Left renal cortex interstitium (tissue), 4 donors: ENCODE measurements at regions not wholly inside any gene's neighbourhood (a gene's known extent, or its start where the extent isn't known, plus 50 kb on each side); places are given as distances from the start of the nearest gene placed in this dataset.

Source experiments
- DNase-seq, 4 donors: peaks; one replicate each; pipeline ENCODE4 v3.0.0-alpha.2; 2013; ENCODE audit warnings: low read depth in 4 of 4, low spot score in 2 of 4, missing footprints in 1 of 4

DNA sequence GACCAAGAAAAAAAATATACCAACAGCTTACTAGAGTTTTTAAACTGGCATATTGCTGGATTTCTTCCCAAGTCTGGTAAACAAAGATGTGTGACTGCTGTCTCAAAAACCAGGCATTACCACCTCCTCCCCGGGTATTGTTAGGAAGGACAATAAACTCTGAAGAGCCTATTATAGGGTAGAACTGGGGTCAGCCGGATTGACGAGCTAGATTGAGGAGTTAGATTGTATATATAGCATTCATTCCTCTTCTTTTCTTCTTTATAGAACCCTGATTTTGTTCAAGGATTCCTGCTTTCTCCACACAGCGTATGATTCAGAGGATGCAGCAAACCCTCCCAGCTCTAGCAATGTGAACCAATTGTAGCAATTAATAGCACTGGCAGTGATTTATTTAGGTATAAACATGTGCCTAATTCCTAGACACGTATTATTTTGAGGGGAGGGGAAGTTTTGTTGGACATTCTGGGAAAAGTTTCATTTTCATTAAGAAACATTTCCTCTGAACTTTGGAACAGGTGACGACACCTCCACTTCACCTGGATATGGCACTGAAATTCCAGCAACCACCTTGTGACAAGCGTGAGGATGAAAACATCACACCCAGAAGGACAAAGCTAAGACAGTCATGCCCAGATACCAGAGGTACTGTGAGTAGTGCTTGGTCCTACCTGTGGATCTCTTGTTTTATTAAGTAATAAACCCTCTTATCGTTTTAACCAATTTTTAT, 679.4 kb upstream of the KIRREL3 start:
- no peak for DNase-seq

DNA sequence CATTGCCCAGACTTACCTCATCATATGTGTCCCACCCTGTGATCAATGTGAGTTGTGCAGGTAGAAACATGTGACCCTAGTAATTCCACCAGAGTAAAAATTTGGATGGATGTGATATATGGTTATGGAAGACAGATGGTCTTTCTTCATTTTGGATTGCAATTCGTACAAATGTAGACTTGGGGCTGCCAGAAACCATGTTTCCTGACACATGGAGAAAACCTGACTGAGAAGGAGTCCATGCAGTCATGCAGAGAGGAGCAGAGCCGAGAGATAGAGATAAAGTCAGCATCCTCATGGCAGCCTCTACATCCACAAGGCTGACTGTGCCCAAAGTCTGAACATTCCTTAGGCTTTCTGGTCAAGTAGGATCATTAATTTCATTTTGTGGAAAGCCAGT, 678.1 kb upstream of the KIRREL3 start:
- no peak for DNase-seq

DNA sequence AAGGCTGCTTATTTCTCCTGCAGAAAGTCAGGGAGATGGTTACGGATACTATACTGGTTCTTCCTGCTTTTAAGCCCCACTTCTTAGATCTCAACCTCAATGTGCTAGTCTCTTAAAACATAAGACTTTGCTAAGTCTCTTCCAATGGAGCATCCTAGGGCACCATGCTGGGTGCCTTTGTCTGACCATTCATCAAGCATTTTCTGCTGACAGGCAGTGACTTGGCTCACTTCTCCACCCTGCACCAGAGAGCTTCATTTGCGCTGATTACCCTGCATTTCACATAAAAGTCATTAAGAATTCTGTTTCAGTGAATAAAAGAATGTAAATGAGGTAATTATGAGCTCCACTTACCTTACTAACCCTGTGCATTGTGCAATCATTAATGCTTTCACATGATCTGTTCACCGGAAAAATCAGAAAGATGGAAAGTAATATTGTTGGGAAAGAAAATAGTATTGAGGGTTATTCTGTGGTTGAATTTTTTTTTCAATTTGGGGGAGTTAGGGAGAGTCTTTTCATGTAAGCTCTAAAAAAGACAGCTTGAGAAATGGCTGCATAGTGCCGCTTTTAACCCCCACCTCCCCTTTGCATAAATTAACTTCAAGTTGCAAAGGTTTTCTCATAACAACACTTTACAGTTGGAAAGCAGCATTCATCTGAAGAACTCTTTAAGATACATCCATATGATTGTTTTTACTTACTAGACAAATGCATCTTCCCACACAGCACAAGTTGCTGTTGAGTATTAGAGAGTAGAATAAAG, 677.3 kb upstream of the KIRREL3 start:
- no peak for DNase-seq

DNA sequence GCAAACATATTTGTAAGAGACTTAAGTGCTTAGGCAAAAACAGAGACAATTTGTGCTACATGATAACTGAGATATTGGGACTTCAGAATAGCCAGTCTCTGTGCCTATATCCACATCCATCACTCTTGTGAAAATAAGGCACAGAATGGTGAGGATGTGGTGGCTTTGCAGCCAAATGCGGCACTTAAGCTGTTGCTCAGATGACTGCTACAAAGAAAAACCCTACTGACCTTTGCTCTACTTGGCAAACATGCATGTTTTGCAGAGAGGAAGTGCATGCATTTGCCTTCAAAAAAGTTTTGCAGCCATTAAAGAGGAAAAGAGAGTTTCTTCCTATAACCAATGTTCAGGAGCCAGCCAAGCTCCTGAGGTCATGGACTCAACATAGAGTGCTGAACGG, 675.0 kb upstream of the KIRREL3 start:
- DNase-seq = no peak

GRCh38 chr11:127674754-127675153, 674.2 kb upstream of the KIRREL3 start:
- DNase-seq = no peak

DNA sequence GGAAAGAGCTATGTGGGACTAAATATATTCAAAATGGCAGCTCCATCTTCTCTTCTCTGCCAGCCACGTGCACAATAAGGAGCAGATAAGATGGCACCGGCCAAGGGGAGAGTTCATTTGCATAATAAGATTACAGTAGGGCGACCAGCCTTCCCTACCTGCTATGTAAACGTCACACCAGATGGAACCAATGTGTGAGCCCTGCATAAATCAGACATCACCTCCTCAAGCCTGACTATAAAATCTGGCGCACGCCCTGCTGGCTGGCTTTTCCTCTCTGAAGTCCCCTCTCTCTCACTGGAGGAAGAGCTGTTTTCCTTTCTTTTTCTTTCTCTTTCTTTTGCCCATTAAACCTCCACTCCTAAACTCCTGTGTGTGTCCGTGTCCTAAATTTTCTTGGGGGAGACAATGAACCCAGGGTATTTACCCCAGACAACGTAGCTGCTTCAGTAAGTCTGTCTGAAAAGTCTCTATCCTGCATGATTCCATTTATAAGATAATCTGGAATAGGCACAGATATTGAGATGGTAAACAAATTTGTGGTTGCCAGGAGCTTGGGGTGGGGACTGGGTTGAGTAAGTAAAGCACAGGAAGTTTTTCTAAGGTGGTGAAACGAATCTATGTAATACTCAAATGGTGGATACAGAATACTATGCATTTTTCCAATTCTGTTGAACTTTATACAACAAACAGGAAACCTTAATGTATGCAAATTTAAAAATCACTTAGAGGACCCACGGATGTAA, 670.0 kb upstream of the KIRREL3 start:
- DNase-seq = no peak

- no peak for DNase-seq
Observed at GRCh38 chr11:127656116-127656836, 655.7 kb upstream of the KIRREL3 start.

DNA sequence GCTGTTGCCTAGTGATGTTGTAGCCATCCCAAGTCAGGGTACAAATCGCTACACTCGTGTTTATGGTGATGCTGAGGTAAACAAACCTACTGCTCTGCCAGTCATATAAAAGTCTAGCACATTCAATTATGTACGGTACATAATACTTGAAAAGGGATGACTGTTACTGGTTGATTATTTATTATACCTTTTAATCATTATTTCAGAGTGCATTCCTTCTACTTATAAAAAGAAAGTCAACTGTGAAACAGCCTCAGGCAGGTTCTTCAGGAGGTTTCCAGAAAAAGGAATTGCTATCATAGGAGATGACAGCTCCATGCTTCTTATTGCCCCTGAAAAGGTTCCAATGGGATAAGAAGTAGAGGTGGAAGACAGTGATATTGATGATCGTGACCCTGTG, 652.5 kb upstream of the KIRREL3 start:
- DNase-seq = no peak

DNA sequence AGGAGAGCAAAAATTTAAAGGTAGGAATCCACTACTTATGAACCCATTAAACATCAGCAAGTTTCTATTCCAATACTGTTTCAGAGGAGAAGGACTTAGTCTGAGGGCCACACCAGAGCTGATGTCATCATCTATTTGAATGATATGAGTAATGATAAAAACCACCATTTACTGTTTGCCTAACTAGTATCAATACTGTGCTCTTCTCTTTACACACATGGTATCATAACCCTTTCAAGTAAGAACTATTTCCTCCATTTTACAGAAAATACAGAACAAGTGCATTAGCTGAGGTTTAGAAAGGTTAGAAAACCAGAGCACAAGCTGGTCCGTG, 651.3 kb upstream of the KIRREL3 start:
- DNase-seq = no peak

DNA sequence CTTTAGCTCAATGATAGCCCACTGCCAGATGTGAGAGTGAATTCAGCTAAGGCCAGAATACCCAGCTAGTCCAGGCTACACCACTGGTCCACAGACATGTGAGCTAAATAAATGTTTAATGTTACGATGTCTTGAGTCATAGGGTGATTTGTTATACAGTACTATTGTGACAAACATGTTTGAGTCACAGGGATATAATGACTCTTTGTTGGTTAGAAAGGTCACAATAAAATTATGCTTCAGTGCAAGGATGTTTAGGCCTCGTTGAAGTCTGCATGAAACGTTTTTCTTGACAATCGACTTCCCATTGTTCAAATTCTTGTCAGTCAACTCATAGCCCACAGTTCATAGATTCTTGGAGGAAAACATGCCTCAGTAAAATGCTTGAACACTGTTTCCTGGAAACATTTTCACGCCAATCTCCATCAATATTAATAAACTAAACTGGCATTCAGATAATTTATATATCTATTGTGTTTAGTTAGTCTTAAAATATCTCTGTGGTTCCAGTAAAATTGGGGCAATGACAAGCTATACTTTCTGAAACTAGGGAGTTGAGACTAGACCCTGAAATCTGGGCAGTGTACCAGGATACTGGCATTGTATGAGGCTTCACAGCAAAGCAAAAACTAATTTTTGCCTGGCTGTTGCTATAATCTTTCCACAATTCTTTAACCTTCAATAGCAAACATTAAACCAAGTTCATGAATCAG, 650.8 kb upstream of the KIRREL3 start:
- no peak for DNase-seq

GRCh38 chr11:127649958-127650357, 649.4 kb upstream of the KIRREL3 start:
- DNase-seq = no peak

- no peak for DNase-seq
Observed at GRCh38 chr11:127649071-127649470, 648.5 kb upstream of the KIRREL3 start.

DNA sequence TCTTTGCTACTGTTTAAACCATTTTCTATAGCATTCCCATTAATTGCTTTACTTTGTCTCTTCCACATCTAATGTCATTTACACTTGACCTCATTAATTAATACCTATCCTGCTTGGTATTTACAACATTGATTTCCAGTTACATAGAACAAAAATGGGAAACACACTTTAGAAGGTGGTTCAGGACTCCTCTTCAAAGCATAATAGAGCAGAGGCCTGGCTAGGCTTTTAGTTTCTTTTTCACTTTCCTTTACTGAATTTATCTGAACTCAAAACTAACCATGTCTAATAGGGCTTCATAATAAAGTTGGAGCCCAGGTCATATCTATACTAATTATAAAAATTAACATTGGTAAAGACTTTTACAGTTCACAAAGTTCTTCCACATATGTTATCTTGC, 648.0 kb upstream of the KIRREL3 start:
- no peak for DNase-seq

- DNase-seq = no peak
Observed at GRCh38 chr11:127644366-127644765, 643.8 kb upstream of the KIRREL3 start.

DNA sequence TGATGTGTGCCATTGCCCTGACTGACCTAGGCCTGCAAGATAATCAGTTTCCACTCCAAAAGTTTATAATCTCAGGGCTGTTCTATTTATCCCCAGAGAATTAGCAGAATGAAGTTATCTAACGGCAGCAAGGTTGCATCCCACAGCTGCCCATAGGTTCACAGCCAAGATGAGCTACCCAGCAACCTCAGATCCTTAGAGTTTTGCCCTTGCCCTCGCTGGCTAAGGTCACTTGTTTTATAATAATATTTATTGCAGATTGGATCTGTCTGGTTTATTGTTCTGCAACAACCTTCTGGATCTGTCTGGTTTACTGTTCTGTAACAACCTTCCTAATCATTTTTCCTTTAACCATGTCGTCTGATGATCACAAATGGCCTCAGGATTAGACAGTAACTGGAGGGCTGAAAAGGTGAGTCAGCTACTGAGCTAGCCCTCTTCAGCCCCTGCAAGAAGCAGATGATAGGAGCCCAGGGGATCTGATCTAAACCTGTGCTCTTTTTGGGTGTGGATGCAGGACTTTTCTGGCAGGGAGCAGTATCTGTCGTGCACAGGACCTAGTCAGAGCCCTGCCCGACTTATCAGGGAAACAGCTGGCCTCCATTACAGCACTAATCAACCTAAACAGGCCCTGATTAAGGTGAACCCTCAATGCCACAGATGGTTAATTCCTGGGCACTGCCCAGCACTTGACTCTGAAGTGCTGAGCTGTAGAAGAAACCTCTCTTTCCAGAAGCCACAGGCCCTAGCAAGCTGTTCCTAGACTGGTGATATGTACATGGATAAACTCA, 642.9 kb upstream of the KIRREL3 start:
- no peak for DNase-seq

DNA sequence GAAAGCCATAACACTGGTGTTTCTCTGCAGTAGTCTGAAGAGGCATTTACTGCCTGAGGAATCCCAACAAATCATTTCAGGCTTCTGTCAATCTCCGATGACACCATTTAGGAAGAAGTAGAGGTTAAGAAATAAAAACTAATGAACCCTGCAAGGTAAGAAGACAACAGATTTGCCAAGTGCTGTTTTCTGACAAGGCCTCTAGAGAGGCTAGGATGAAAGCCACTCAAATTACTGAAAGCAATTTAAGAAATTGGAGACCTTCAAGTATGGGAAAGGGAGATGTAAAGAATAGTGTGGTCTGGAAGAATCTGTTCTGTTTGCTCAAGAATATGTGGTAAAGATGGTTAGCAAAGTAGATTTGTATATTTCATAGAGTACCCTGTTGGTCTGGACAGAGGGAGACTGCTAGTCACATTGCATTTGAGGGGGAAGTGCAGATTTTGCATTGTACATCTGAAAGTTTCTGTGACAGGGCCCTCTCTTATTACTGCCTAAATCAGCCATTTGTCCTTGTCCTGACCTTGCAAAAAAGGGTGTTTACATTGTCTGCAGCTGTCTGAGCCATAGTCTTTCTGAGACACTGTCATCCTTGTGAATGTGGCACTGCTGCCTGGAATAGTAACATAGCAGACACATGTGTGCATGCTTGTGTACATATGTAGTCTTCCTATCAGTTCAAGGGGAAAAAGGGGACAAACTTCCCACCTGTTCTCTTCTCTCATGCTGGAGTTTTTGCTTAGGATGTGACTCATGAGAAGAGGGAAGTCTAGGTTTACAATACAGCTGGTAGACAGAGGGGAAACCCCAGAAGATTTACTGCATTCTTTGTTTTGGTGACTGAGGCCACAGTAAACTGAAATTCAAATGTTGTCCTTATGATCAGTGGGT, 640.2 kb upstream of the KIRREL3 start:
- peak in 2 of 4 donors; percentile 34 to 58 for DNase-seq

GRCh38 chr11:127639916-127640315, 639.3 kb upstream of the KIRREL3 start:
- DNase-seq = no peak

DNA sequence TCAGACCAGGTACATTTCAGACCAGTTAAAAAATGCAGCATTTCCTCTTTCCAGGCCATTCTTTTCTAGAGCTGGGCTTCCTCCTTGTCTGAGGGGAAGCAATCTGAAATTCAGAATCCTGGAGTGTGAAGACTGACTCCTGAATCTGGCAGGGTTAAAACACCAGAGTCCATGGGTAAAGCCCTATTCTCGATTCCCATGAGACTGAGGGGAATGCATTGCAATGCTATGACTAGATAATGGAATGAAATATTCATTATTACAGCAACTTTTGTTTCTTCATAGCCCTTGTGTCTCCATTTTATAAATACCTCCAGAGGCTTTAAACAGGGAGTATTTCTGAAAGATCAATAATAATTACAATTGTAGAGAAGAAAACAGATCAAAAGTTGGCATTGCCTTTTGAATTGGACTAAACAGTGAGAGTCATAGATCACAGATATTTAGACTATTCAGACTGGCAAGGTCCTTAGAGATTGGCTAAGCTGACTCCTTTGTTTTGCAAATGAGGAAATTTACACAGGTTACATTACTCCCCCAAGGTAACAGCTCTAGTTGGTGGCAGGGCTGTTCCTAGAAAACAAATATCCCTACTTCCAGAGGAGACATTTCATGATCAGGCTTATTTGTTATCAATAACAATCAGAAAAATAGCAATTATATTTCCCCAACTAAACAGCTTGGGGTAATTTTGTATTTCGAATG, 632.6 kb upstream of the KIRREL3 start:
- DNase-seq = no peak
